ENCODE measurements at regions not wholly inside any gene's neighbourhood (a gene's known extent, or its start where the extent isn't known, plus 50 kb on each side); places are given as distances from the start of the nearest gene placed in this dataset.

DNA sequence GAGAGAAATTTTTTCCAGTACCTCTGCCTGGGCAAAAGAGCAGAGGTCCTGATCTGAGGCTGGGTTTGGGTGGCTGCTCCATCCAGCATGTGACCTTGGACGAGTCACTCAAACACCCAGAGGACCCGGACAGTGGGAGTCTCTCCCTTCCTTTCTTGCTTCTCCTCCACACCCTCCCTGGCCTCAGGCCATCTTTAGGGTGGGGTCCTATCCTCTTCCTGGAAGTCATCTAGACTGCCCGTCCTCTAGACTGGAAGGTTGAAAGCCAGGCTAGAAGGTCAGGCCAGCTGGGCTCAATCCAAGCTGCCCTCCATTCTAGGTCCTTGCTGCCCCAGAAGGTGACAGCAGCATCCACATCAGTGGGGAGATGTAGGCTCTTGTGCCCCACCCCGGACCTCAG lies 599.5 kb downstream of the MATN1 start:
- no peak for TF ChIP-seq POLR2AphosphoS5 (IDR thresholded peaks at IDR 0.05; ENCODE audit: low read depth, low read length)
- TF ChIP-seq POLR2A (IDR thresholded peaks at IDR 0.05; ENCODE audit: low read depth, low read length) = no peak
- no peak for TF ChIP-seq POU2F2 (IDR thresholded peaks at IDR 0.05; ENCODE audit: low read depth, low read length)
